Renal cortical epithelial cell (primary cell): ENCODE measurements at regions not wholly inside any gene's neighbourhood (a gene's known extent, or its start where the extent isn't known, plus 50 kb on each side); places are given as distances from the start of the nearest gene placed in this dataset.

Experiments used
- DNase-seq: peaks from one replicate; pipeline ENCODE4 v3.0.0-alpha.2; 2011; ENCODE audit warnings: low read depth

- DNase-seq, result peak; percentile 50
Measured at GRCh38 chr5:168174376-168174775, 117.1 kb upstream of the WWC1 start.

- no peak for DNase-seq
Measured at GRCh38 chr5:168176251-168176650, 115.2 kb upstream of the WWC1 start.

- no peak for DNase-seq
Measured at GRCh38 chr5:168176941-168177340, 114.5 kb upstream of the WWC1 start.

DNA sequence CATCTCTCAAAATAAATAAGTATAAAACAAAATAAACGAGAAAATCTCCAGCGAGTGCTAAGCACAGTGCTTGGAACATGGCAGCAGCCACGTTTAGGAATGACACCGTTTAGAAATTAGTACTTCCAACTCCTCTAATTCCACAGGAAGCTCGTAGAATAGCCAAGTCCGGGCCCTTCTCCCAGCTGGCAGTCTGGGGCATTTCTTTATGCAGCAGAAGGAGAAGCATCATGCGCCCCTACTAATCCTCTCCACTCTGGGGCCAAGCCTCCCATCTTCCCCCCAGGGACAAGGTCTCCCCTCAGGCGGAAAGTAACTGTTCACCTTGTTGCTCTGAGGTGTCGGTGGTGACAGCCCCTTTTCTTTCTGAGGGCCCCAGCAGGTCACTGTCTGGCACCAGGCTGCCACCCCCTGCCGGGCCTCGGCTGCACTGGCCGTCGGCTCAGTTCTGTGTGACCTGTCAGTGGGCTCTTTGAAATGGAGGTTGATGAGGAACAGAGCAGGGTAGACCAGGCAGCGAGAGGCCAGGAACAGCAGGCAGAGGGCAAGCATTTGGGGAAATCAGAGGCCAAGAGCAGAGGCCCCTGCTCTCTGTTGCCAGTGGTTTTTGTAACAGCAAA is 113.5 kb upstream of the WWC1 start:
- no peak for DNase-seq

DNA sequence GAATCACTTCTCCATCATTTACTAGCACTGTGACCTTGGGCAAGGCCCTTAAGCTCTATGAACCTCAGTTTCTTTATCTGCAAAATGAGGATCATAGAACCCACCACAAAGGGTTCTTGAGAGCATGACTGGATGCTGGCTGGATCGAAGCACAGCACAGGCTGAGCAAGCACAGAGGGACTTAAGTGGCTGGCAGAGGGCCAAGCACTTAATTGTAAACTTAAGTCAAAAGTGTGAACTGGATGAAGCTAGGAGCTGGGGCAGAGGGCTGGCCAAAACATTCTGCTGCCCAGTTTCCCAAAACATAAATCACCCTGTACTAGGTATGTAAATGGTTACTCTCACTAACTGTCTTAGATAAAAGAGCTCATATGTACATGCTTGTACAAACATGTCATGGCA is 112.3 kb upstream of the WWC1 start:
- DNase-seq, result peak; percentile 64

- no peak for DNase-seq
Measured at GRCh38 chr5:168182269-168182668, 109.2 kb upstream of the WWC1 start.

GRCh38 chr5:168184103-168184502 is 107.3 kb upstream of the WWC1 start:
- no peak for DNase-seq

DNA sequence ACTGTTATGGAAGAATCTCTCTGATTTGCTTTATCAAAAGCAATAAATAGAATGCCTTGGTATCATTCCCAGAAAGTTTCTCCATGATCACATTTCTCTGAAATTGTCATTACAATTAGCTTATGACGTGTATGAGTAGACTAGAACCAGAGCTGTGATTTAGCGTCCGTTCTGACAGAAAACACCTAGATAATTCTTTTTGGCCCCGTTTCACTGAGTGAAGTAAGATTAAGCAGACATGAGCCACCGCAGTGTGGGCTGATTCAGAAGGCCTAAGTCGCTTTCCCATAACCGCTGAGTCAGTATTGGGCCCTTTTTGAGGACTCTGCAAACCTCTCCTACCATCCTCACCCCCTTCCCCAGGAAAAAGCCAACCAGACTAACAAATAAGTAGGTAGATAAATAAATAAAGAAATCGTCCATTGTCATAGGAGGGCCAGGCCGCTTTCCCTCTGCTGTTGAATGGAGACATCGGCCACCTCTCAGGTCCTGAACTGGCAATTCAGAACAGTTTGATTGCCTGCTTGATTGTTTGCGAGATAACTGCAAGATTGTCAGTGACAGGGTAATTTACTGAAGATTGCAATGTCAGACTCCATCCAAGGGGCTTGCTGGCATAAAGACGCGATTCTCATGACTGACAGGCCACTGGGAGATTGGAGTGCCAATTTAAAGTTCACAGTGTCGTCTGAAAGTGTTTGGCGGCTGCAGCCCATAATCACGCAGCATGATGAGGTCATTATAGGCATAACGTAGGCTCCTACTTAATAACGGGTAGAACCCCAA is 105.0 kb upstream of the WWC1 start:
- DNase-seq, result no peak

DNA sequence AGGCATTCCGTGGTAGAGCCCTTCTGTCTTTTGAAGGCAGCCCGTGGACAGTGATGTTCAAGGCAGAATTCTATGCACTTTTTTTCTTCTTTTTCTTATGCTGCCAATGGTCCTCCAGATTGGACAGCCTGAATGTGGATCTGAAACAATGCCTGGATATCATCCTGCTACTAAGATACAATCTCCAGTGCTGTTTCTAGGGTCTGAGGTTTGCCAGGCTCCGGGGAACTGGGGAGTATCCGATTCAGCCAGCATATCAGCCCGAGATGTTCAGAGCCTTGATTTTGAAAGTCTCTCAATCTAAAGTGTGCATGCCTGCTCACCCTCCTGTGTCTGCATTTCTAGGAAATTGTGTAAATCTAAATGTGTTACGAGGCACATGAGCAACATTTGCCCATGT is 103.8 kb upstream of the WWC1 start:
- DNase-seq, result no peak

- no peak for DNase-seq
Measured at GRCh38 chr5:168188182-168188581, 103.3 kb upstream of the WWC1 start.

DNA sequence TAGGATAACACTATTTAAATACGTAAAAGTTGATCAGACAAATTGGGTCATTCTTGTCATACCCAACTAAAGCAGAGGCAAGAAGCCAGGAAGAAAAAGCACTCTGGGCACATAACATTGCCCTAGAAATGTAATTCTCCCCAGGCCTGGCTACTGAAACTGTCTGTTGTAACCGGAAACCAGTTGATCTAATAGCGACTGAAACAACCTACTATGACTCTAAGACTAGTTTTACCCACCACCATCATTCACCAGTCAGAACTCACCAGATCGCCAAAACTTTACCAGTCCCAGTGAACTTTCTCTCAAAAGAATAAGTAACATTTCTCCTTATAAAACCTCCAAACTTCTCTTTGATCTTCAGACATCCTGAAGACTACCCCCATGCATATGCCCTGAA is 99.3 kb upstream of the WWC1 start:
- no peak for DNase-seq

DNA sequence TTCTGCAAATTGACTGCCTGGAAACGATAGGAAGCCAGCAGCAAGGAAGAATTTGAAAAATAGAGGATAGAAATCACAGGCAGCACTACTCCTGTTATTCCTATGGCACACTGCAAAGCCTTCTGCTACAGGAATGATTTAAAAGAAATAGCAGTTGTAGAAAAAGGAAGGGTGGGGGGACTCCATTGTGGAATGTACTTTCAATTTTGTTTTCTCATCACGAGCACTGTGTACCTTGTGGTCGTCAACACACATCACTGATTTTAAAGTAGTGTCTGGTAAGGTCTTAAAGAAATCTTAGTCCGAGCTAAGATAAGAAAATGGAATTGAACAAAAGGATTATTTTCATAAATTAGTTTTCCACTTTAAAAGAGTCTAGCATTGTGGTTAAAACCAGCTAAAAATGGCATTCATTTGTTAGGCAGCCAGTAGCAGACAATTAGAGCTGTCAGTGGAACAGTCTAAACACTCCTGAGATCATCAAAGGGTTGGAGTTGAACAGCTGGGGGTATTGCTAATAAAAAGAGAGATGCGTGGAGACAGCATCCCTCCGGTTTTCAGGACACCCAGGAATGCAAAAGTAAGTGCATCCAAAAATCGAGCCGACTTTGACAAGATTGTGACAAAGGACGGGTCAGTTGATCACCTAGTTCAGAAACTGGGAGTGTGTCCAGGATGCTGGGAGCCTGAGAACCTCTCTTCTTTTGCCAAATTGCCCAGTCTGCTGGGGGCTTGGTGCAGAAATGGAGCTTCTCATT is 97.8 kb upstream of the WWC1 start:
- no peak for DNase-seq

DNA sequence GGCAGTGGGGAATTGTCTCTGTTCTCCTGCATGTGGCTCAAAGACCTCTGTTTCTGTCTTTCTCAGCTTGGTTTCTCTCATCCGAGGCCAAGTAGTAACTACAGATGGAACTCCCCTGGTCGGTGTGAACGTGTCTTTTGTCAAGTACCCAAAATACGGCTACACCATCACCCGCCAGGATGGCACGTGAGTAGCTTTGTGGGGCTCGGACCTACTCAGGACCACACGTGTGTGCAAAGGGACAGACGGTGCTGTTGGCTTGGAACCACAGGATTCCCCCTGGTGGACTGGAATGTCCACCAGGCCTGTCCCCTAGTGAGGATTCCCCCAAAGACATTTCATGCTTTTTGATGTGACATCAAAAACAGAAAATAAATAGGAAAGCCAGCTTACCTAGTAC is 96.3 kb upstream of the WWC1 start:
- DNase-seq, result no peak

- no peak for DNase-seq
Measured at GRCh38 chr5:168198359-168198758, 93.1 kb upstream of the WWC1 start.

DNA sequence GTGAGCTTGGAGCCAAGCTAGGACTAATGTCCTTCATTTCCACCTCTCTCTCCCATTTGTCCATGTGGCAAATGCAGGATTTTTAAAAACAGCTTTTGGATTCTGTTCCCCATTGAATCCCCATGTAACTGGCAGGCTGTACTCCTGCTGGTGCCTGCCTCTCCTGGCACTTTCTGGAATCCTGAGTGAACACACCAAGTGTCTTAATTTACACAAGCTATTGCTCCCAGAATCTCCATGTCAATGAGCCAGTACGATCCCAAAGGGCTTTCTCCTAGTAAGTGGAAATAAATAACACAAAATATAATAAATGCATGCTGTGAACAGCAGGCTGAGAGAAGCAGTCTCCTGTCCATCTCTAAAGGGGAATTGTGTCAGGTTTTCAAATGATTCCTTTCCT is 88.4 kb upstream of the WWC1 start:
- DNase-seq, result no peak

DNA sequence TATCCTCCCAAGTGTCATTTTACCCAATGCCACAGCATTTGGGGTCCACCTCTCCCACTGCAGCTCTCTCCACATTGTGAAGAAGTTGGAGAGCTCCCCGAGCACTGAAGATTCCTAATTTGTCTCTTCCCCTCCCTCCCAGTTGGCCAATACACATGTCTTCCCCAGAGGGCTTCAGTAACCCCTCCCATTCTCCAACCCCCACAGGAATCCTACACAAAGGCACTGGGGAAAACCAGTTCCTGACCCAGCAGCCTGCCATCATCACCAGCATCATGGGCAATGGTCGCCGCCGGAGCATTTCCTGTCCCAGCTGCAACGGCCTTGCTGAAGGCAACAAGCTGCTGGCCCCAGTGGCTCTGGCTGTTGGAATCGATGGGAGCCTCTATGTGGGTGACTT is 87.3 kb upstream of the WWC1 start:
- no peak for DNase-seq

GRCh38 chr5:168207450-168208029 is 83.9 kb upstream of the WWC1 start:
- DNase-seq, result no peak

- no peak for DNase-seq
Measured at GRCh38 chr5:168209244-168209995, 82.0 kb upstream of the WWC1 start.

GRCh38 chr5:168209997-168210396 is 81.4 kb upstream of the WWC1 start:
- DNase-seq, result no peak

GRCh38 chr5:168211245-168211644 is 80.2 kb upstream of the WWC1 start:
- no peak for DNase-seq

DNA sequence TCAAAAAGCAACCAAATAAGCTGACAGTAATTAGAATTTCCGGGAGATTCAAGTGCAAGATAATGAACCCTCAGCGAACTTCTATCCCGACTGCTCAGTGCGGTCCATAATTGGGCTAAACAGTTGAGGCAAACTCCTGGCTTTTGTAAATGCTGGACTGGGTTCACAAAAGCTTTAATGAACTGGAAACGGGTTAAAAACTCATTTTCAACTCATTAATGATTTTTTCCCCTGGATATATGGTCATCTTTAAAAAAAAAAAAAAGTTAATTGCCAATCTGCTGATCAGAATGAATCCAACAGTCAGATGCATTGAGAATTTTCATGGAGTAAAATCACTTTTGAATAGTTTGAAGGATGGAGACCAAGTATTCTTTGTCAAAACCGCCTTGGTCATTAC is 79.5 kb upstream of the WWC1 start:
- DNase-seq, result no peak

GRCh38 chr5:168214071-168214470 is 77.4 kb upstream of the WWC1 start:
- DNase-seq, result no peak
